ENCODE measurements at regions not wholly inside any gene's neighbourhood (a gene's known extent, or its start where the extent isn't known, plus 50 kb on each side); places are given as distances from the start of the nearest gene placed in this dataset.
"Not testable (repeated sequence)": the region's sequence is repeated elsewhere in the genome, so short reads cannot be mapped to it uniquely, and the experiment has no call there.

GRCh38 chr5:172525307-172525995 lies 71.1 kb upstream of the SH3PXD2B start:
- DNase-seq: no peak

DNA sequence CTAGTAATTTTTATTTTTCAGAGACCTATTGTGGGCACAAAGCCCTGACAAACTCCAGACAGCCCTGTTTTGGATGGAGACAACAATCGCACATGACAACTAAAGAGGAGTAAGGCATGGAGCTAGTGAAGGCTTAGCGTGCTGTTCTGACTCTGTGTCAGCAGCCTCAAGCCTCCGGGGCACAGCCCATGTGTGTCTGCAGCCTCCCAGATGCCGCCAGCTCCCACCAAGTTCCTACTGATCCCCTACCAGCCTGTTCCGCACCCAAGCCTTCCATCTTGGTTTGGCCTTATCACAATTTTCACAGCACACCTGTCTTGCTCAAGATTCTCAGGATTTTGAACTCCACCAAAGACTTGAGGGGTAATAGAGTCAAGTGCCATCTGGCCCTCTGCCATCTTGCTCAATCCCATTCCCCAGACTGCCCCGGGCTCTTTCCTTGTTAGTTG lies 70.3 kb upstream of the SH3PXD2B start:
- DNase-seq: no peak

- DNase-seq: no peak
These were observed 68.9 kb upstream of the SH3PXD2B start for GRCh38 chr5:172523146-172523745.

DNA sequence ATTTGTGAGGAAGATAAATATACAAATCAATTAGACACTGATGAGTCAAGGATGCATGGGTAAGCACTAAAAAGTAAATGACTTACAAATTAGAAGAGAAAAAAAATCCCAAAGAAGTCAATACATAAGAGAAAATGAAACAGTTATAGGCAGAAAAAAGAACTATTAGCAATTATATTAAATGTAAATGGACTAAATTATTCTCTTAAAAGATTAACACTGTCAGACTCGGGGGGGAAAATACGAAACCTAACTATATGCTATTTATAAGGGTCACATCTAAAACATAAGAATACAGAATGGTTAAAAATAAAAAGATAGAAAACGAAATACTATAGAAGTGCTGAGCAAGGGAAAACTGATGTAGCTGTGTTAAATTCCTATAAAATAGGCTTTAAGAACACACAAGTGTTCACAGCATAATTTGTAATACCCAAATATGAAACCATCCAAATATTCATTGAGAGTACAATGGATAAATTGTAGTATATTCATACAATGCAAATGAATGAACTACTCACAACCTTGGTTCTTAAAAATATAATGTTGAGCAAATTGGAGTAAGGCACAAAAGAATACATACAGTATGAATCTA lies 67.1 kb upstream of the SH3PXD2B start:
- DNase-seq: no peak

GRCh38 chr5:172511952-172512351 lies 57.6 kb upstream of the SH3PXD2B start:
- no peak for DNase-seq

- DNase-seq: no peak
These were observed 55.1 kb upstream of the SH3PXD2B start for GRCh38 chr5:172509405-172509781.

DNA sequence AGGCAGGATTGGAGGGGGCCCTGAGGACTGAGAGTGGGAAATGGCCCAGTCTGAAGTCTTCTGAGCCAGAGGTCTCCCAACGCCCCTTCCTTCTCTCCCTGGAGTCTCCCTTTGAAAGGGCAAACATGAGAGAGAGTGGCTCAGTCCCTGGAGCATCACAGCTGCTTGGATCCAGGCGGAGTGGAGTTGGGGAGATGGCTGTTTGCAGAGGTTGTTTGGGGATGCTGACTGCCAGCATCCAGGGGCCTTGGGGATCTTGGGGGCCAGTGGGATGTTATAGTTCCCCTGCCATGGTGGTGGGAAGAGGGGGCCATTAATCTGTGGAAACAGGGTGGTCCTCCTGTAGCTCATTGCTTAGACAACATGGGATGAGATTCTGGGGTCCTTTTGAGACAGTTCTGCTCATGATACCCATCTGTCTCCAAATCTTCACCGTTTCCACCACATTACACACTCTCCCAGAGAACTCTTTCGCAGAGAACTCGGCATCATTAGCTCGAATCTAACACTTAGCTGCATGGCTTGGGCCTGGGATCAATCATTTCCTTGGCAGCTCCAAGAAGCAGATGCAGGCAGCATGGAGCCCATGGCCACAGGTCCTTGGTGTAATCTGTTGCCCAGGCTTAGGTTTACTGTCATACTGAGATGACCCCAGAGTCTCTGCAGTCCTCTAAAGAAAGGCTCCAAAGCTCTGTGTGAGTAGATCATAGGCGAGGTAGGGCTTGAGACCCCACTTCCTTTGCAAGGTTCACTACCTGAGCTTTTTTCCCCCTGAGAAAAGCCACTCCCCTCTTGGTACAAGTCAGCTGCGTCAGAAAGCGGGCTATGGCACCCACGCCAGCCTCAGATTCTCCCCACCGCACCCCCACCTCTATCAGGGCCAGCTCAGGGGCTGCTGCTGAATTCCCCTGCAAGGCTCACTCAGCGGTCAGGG lies 54.4 kb upstream of the SH3PXD2B start:
- DNase-seq: no peak

DNA sequence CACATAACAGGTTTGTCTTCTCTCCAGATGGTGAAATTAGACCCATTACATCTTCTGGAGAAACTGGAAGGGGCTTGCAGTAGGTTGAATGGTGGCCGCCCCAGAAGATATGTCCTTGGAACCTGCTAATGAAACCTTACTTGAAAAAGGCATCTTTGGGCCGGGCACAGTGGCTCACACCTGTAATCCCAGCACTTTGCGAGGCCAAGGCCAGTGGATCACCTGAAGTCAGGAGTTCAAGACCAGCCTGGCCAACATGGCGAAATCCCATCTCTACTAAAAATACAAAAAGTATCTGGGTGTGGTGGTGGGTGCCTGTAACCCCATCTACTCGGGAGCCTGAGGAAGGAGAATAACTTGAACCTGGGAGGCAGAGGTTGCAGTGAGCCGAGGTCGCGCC lies 53.2 kb upstream of the SH3PXD2B start:
- DNase-seq: not testable (repeated sequence)

DNA sequence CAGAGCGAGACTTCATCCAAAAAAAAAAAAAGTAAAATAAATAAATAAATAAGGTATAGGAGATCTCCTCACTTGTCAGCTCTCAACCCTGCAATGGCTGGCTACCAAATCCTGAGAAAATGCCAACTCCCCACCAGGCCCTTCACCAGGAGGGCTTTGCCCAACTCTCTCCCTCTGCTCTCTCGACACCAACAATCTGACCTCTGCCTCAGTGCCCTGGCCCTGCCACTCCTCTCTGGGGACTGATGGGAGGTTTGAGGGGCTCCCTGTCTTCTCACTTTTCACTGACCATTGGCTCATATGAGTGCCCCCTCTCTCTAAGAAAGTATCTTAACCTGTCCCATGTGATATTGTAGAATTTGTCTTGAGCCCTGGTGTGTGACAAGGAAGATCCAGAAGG lies 52.6 kb upstream of the SH3PXD2B start:
- no peak for DNase-seq

GRCh38 chr5:172506251-172506650 lies 51.9 kb upstream of the SH3PXD2B start:
- no peak for DNase-seq

- DNase-seq: no peak
These were observed 51.5 kb upstream of the SH3PXD2B start for GRCh38 chr5:172505845-172506244.

DNA sequence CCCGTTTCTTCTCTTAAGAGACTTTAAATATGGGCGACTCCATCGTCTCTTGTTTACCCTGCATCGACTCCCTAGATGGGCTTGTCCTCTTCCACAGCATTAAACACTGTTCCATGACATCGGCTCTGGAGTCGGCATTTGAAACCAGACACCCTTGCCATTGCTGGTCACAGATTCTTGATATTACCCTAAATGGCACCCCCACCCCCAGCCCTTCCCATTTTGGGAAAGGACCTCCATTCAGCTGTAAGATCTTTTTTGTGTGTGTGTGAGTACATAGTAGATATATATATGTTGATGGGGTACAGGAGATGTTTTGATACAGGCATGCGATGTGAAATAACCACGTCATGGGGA lies 51.1 kb upstream of the SH3PXD2B start:
- DNase-seq: no peak

GRCh38 chr5:172504701-172505402 lies 50.5 kb upstream of the SH3PXD2B start:
- no peak for DNase-seq

DNA sequence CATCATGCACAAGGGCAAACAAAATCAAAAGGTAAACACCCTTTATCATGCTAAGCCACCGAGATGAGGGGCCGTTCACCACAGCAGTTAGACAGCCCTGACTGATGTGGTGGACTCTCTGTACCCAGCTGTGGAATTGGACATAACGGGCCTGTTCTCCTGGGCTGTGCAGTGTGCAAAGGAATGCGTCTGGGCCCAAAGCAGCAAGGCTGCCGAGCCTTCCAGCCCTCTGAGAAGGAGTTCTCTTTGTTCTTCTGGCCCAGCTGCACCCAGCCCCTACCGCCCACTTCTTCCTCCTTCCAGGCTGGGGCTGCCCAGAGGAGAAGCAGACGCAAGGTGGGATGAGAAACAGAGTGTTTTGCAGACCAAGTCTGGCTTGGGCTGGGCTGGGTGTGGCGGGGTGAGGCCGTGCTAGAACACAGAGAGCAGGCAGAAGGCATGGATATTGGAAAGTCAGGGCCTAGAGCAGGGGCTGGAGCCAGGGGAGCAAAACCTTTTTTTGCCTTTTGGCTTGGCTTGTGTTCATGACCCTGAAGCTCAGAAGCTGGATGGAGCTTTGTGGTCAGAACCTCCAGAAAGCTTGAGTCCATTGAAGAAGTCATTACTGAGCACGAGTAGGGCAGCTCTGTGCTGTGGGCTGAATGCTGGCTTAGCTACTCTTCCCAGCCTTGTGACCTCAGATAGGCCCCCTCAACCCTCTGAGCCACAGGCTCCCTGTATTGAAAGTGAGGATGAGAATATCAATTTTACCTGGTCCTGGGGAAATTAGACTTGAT lies 49.8 kb upstream of the SH3PXD2B start:
- DNase-seq: no peak

All from fibroblast of skin of scalp (primary cell).